ENCODE measurements at regions not wholly inside any gene's neighbourhood (a gene's known extent, or its start where the extent isn't known, plus 50 kb on each side); places are given as distances from the start of the nearest gene placed in this dataset.

GRCh38 chr10:8138471-8138870, 84.0 kb downstream of the GATA3 start:
- TF ChIP-seq IKZF2 (IDR thresholded peaks at IDR 0.05) (no peak), RCOR1 (conservative IDR thresholded peaks at IDR 0.05; ENCODE audit: low read depth, low read length) (no peak), WRNIP1 (IDR thresholded peaks at IDR 0.05; ENCODE audit: borderline replicate concordance, low read depth, low read length) (no peak), FOXM1 (IDR thresholded peaks at IDR 0.05; ENCODE audit: low read depth, low read length) (no peak), SIN3A (IDR thresholded peaks at IDR 0.05; ENCODE audit: low read depth, low read length) (no peak), E2F8 (IDR thresholded peaks at IDR 0.05; ENCODE audit: low read depth, partially characterized antibody) (no peak), ATF3 (IDR thresholded peaks at IDR 0.05; ENCODE audit: borderline replicate concordance, extremely low read depth, low read depth, low read length) (no peak), CEBPZ (IDR thresholded peaks at IDR 0.05; ENCODE audit: low read depth, low read length) (no peak), CREM (IDR thresholded peaks at IDR 0.05; ENCODE audit: low read depth) (no peak), MEF2A (IDR thresholded peaks at IDR 0.05; ENCODE audit: insufficient read depth, low read depth, low read length) (no peak), ZBTB33 (IDR thresholded peaks at IDR 0.05) (no peak), RBBP5 (conservative IDR thresholded peaks at IDR 0.05) (no peak), ZNF24 (IDR thresholded peaks at IDR 0.05) (no peak)
- Histone ChIP-seq H3K27me3 (replicated peaks in 1 of 2; ENCODE audit: control insufficient read depth in 2 of 2, insufficient read depth in 2 of 2, low read length in 1 of 2) (no peaks in the 10 kb centered on the region; a peak in 1 of 4 replicates), H3K9ac (ENCODE audit: control insufficient read depth, insufficient read depth, low read length) (no peak overlapping the region), H4K20me1 (ENCODE audit: control insufficient read depth, insufficient read depth) (no peaks in the 10 kb centered on the region), H3K79me2 (ENCODE audit: control insufficient read depth, insufficient read depth, low read length) (no peaks in the 10 kb centered on the region), H3K9me3 (replicated peaks; ENCODE audit: control insufficient read depth, insufficient read depth, low read length) (no peaks in the 10 kb centered on the region), H2AFZ (ENCODE audit: control insufficient read depth, low read depth, low read length) (no peak overlapping the region), H3K27ac (ENCODE audit: control insufficient read depth, insufficient read depth) (no peak overlapping the region), H3K4me3 (no peak overlapping the region), H3K4me1 (ENCODE audit: control insufficient read depth, insufficient read depth, low read length) (peaks cover 5% of the 10 kb centered on the region), H3K36me3 (ENCODE audit: control insufficient read depth in 2 of 2, insufficient read depth in 2 of 2, low read length in 1 of 2) (no peaks in the 10 kb centered on the region), H3K4me2 (ENCODE audit: control insufficient read depth, insufficient read depth) (no peak overlapping the region)
- WGBS (ENCODE audit: insufficient coverage, insufficient replicate concordance, low lambda C conversion rate, missing lambda C conversion rate) = 58% methylated on average over 3 of the region's 3 CpGs
- no peak for ATAC-seq
- CTCF ChIA-PET = no interaction called here
- no TSS peak for BruUV-seq (replicated peaks)
- intact Hi-C loops (cut with micrococcal nuclease; ENCODE audit: unreplicated experiment) = loop anchor here (10.0 kb wide), 1 partner anchor 264 kb away; no protein-coding TSS in a partner anchor
- RAD21 ChIA-PET (ENCODE audit: unreplicated experiment) = no interaction called here
- DNase-seq (ENCODE audit: low read depth, low spot score) = no peak
- SMC1A ChIA-PET (ENCODE audit: uncharacterized antibody, unreplicated experiment) = no interaction called here
- in situ Hi-C loops (cut with MboI) = no loop called here
- POLR2A ChIA-PET = no interaction called here
- FAIRE-seq = no peak
